Type B pancreatic cell (in vitro differentiated cells): ENCODE measurements at regions not wholly inside any gene's neighbourhood (a gene's known extent, or its start where the extent isn't known, plus 50 kb on each side); places are given as distances from the start of the nearest gene placed in this dataset.

ENCODE experiments used
- DNase-seq: peaks from one replicate; pipeline ENCODE4 v3.0.0; 2021; ENCODE audit warnings: mixed read lengths; ENCODE audit not compliant: unreplicated experiment; ENCODE audit errors: extremely low spot score
- H3K27ac Mint-ChIP-seq: 2 replicates; pipeline ENCODE4 v1.8.0; 2021; ENCODE audit warnings: mild to moderate bottlenecking, mixed read lengths
- H3K27me3 Mint-ChIP-seq: 2 replicates; pipeline ENCODE4 v1.8.0; 2021; ENCODE audit warnings: mixed read lengths
- H3K36me3 Mint-ChIP-seq: 2 replicates; pipeline ENCODE4 v1.8.0; 2021; ENCODE audit warnings: mixed read lengths
- H3K4me1 Mint-ChIP-seq: one replicate; pipeline ENCODE4 v1.8.0; 2021; ENCODE audit warnings: mixed read lengths; ENCODE audit not compliant: unreplicated experiment
- H3K4me3 Mint-ChIP-seq: 2 replicates; pipeline ENCODE4 v1.8.0; 2021; ENCODE audit warnings: mild to moderate bottlenecking, mixed read lengths
- H3K9me3 Mint-ChIP-seq: 2 replicates; pipeline ENCODE4 v1.8.0; 2021; ENCODE audit warnings: mixed read lengths
- TF ChIP-seq, protein P1 (sequence below): fragments of 200-600 bp; sonication (generic); conservative IDR thresholded peaks from 2 replicates; pipeline ENCODE4 v1.5.0; 2021; ENCODE audit warnings: antibody characterized with exemption, mild to moderate bottlenecking

DNA sequence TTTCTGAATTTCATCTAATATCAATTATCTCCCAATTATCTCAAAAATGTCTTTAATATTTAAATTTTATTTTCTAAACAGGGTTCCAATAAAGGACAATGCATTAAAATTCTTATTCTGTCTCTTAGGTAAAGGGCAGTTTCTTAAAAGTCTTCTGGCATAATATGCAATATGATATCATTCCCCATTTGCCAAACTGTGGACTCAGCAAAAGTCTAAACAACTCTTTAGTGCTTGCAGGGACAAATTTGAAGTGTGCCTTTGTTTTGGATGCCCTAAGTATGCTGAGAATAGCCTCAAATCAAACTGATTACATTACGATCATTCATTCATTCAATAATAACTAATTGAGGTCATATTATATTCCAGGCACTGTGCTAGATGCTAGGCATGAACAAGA, 281.0 kb upstream of the KIRREL3 start:
- no peak overlapping the region for H3K27ac Mint-ChIP-seq
- no peaks in the 10 kb centered on the region for H3K9me3 Mint-ChIP-seq
- no peaks in the 10 kb centered on the region for H3K36me3 Mint-ChIP-seq
- no peaks in the 10 kb centered on the region for H3K4me1 Mint-ChIP-seq
- peaks cover 8% of the 10 kb centered on the region for H3K27me3 Mint-ChIP-seq
- TF ChIP-seq, protein P1, sequence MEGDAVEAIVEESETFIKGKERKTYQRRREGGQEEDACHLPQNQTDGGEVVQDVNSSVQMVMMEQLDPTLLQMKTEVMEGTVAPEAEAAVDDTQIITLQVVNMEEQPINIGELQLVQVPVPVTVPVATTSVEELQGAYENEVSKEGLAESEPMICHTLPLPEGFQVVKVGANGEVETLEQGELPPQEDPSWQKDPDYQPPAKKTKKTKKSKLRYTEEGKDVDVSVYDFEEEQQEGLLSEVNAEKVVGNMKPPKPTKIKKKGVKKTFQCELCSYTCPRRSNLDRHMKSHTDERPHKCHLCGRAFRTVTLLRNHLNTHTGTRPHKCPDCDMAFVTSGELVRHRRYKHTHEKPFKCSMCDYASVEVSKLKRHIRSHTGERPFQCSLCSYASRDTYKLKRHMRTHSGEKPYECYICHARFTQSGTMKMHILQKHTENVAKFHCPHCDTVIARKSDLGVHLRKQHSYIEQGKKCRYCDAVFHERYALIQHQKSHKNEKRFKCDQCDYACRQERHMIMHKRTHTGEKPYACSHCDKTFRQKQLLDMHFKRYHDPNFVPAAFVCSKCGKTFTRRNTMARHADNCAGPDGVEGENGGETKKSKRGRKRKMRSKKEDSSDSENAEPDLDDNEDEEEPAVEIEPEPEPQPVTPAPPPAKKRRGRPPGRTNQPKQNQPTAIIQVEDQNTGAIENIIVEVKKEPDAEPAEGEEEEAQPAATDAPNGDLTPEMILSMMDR: no peak
- no peak overlapping the region for H3K4me3 Mint-ChIP-seq
- DNase-seq: no peak

GRCh38 chr11:127275774-127276173, 275.2 kb upstream of the KIRREL3 start:
- Mint-ChIP-seq H3K27ac (no peak overlapping the region), H3K36me3 (no peaks in the 10 kb centered on the region), H3K4me1 (no peaks in the 10 kb centered on the region), H3K9me3 (no peaks in the 10 kb centered on the region), H3K4me3 (no peak overlapping the region), H3K27me3 (peaks cover 8% of the 10 kb centered on the region)
- DNase-seq: no peak
- TF ChIP-seq, protein P1: no peak

GRCh38 chr11:127274328-127274676, 273.7 kb upstream of the KIRREL3 start:
- TF ChIP-seq, protein P1: no peak
- H3K27ac Mint-ChIP-seq: no peak overlapping the region
- DNase-seq: no peak
- no peaks in the 10 kb centered on the region for H3K4me1 Mint-ChIP-seq
- H3K36me3 Mint-ChIP-seq: no peaks in the 10 kb centered on the region
- H3K9me3 Mint-ChIP-seq: no peaks in the 10 kb centered on the region
- no peak overlapping the region for H3K4me3 Mint-ChIP-seq
- H3K27me3 Mint-ChIP-seq: peaks cover 3% of the 10 kb centered on the region

DNA sequence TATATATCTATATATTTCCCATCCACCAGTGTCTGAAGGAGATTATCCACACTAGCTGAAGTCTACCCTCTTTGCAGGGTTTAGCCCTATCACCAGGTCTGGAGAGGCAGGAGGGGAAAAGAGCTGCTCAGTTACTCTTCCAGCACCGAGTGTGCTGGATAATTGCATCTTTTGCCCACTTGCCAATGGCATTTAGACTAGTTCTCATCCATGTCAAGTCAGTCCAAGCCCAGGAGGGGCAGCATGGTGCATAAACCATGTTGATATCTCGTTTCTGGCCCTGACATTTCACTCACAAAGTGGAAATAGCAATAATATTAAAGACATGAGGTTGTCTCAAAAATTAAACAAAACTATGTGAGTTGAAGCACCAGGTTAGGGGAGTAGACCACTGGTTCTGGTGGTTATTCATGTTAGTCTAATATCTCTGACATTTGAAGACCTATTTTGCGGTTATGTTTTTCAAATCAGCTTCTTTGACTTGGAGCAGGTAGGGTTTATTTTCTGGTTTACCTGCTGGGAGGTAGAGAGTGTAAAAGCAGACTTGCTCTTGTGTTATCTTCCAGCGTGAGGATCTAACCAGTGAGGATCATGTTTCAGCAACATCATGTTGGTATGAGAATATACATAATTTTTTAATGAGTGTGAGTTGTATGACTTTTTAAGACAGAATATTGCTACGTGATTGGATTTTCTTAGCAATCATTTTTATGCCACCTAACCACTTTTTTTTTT, 273.2 kb upstream of the KIRREL3 start:
- TF ChIP-seq, protein P1: no peak
- H3K27ac Mint-ChIP-seq: no peak overlapping the region

GRCh38 chr11:127270851-127271250, 270.3 kb upstream of the KIRREL3 start:
- Mint-ChIP-seq H3K4me1 (no peaks in the 10 kb centered on the region), H3K9me3 (no peaks in the 10 kb centered on the region), H3K4me3 (no peak overlapping the region), H3K27me3 (peaks cover 8% of the 10 kb centered on the region), H3K36me3 (no peaks in the 10 kb centered on the region), H3K27ac (no peak overlapping the region)
- TF ChIP-seq, protein P1: no peak
- DNase-seq: no peak

More for the DNA sequence above, 273.2 kb upstream of the KIRREL3 start:
- no peaks in the 10 kb centered on the region for H3K36me3 Mint-ChIP-seq
- no peaks in the 10 kb centered on the region for H3K4me1 Mint-ChIP-seq
- no peaks in the 10 kb centered on the region for H3K9me3 Mint-ChIP-seq
- H3K27me3 Mint-ChIP-seq: peaks cover 3% of the 10 kb centered on the region
- no peak overlapping the region for H3K4me3 Mint-ChIP-seq
- no peak for DNase-seq

DNA sequence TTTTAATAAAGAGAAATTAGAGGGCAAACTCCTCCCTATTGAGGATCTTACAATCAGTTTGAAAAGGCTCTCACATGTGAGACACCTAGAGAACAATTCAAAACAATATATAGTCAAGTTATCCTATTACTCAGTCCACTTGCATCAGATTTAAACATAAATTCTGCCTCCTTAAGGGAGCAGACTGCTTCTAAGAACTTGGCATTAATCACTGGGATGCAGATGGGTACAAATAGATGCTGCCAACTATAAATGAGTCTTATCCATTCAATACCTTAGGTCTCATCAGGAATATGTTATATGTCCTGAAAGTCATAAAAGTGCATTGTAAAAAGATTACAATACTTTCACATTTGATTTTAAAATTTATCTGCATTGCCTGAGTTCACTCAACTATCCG, 269.3 kb upstream of the KIRREL3 start:
- H3K4me3 Mint-ChIP-seq: no peak overlapping the region
- peaks cover 8% of the 10 kb centered on the region for H3K27me3 Mint-ChIP-seq
- no peak for DNase-seq
- no peak overlapping the region for H3K27ac Mint-ChIP-seq
- H3K36me3 Mint-ChIP-seq: no peaks in the 10 kb centered on the region
- H3K4me1 Mint-ChIP-seq: no peaks in the 10 kb centered on the region
- no peaks in the 10 kb centered on the region for H3K9me3 Mint-ChIP-seq
- TF ChIP-seq, protein P1: no peak
